Panc1 (cell line): ENCODE measurements at regions not wholly inside any gene's neighbourhood (a gene's known extent, or its start where the extent isn't known, plus 50 kb on each side); places are given as distances from the start of the nearest gene placed in this dataset.
"Not testable (repeated sequence)": the region's sequence is repeated elsewhere in the genome, so short reads cannot be mapped to it uniquely, and the experiment has no call there.

ENCODE experiments used
- ATAC-seq: fragments of 200-7000 bp; cut with Tn5 transposase; 2 replicates; pipeline ENCODE4 v1.9.1; 2020; ENCODE audit warnings: mild to moderate bottlenecking, moderate library complexity
- BruUV-seq: library from RNA; stranded (reverse); fragments of 400-500 nt; replicated peaks from 2 replicates; lab custom pipeline; 2021; lab: Mats Ljungman, UMichigan
- CTCF ChIA-PET: fragments of 300-600 bp; sonication (Branson Sonifier 250); formaldehyde crosslinking; loops from one replicate; lab custom pipeline; 2022; ENCODE audit warnings: antibody characterized with exemption; lab: Charles Lee
- POLR2A ChIA-PET: fragments of 300-600 bp; sonication (Branson Sonifier 250); formaldehyde crosslinking; loops from one replicate; lab custom pipeline; 2022; ENCODE audit warnings: antibody characterized with exemption; lab: Charles Lee
- DNase-seq: peaks from one replicate; pipeline ENCODE4 v3.0.0-alpha.2; 2010; ENCODE audit warnings: low read depth, low spot score
- H3K27ac ChIP-seq: 2 replicates; pipeline ENCODE4 v1.5.1; 2011; ENCODE audit warnings: mild to moderate bottlenecking, low read length, inconsistent platforms
- H3K27me3 ChIP-seq: fragments of 200-500 bp; sonication (Bioruptor generic); 2 replicates; pipeline ENCODE4 v1.6.0; 2014; ENCODE audit warnings: low read length, inconsistent platforms; ENCODE audit not compliant: control insufficient read depth, insufficient read depth
- H3K36me3 ChIP-seq: fragments of 200-500 bp; sonication (Bioruptor generic); 2 replicates; pipeline ENCODE4 v1.5.1; 2014; ENCODE audit warnings: inconsistent platforms, mild to moderate bottlenecking, low read length, moderate library complexity; ENCODE audit not compliant: control insufficient read depth, insufficient read depth
- H3K4me1 ChIP-seq: 2 replicates; pipeline ENCODE4 v1.5.1; 2011; ENCODE audit warnings: inconsistent platforms, mild to moderate bottlenecking, low read length, moderate library complexity; ENCODE audit not compliant: control insufficient read depth, insufficient read depth
- H3K4me3 ChIP-seq, 2 experiments: 2 replicates each; pipeline ENCODE4 v1.5.1; 2011 to 2012; ENCODE audit warnings: low read depth in 2 of 2, low read length in 2 of 2, mild to moderate bottlenecking in 2 of 2, inconsistent platforms in 1 of 2, moderate library complexity in 1 of 2
- H3K9me3 ChIP-seq: fragments of 200-500 bp; sonication (Bioruptor generic); 2 replicates; pipeline ENCODE4 v1.5.1; 2014; ENCODE audit warnings: low read depth, mild to moderate bottlenecking, inconsistent platforms, low read length, moderate library complexity; ENCODE audit not compliant: control insufficient read depth, insufficient read depth
- CTCF ChIP-seq: fragments of 450-650 bp; IDR thresholded peaks from 2 replicates; pipeline ENCODE4 v1.5.1; 2017; ENCODE audit warnings: mild to moderate bottlenecking
- POLR2AphosphoS5 ChIP-seq: IDR thresholded peaks from 2 replicates; pipeline ENCODE4 v1.6.1; 2012; ENCODE audit warnings: mild to moderate bottlenecking, low read depth, low read length, moderate library complexity
- REST ChIP-seq, 2 experiments: IDR thresholded peaks; 2 replicates each; pipeline ENCODE4 v1.6.1; 2011 to 2012; ENCODE audit warnings: low read depth in 2 of 2, control low read depth in 1 of 2, low read length in 1 of 2, mild to moderate bottlenecking in 1 of 2, moderate library complexity in 1 of 2; ENCODE audit not compliant: insufficient read depth in 1 of 2
- SIN3A ChIP-seq: IDR thresholded peaks from 2 replicates; pipeline ENCODE4 v1.6.1; 2012; ENCODE audit warnings: low read depth, mild to moderate bottlenecking, low read length, moderate library complexity, borderline replicate concordance; ENCODE audit not compliant: insufficient read depth
- TCF7L2 ChIP-seq: IDR thresholded peaks from 2 replicates; pipeline ENCODE4 v1.6.1; 2011; ENCODE audit warnings: mild to moderate bottlenecking, low read depth, low read length, inconsistent platforms
- in situ Hi-C: cut with HindIII; loops from 2 replicates; pipeline ENCODE4 v1.10.0; 2016; ENCODE audit warnings: low sequenced_read_pairs, low pct_unique_long_range_greater_than_20kb
- intact Hi-C: fragments of 100-400 bp; cut with micrococcal nuclease; formaldehyde crosslinking; loops from one replicate; pipeline ENCODE4 v1.10.0; 2022; ENCODE audit not compliant: unreplicated experiment

- no peak overlapping the region for H3K4me3 ChIP-seq
- ChIA-PET CTCF (no interaction called here), POLR2A (no interaction called here)
- in situ Hi-C loops (no loop called here), intact Hi-C loops (no loop called here)
- no peak for TF ChIP-seq POLR2AphosphoS5
- TF ChIP-seq CTCF, result no peak
- TF ChIP-seq REST (IDR thresholded peaks at IDR 0.05; ENCODE audit: insufficient read depth in 1 of 2, low read depth in 2 of 2, low read length in 1 of 2), result no peak
- no peak for TF ChIP-seq TCF7L2
- no peak for TF ChIP-seq SIN3A
- H3K27ac ChIP-seq, result no peak overlapping the region
- no peaks in the 10 kb centered on the region for H3K36me3 ChIP-seq
- ATAC-seq, result no peak
- no peak for DNase-seq
- no peaks in the 10 kb centered on the region for H3K4me1 ChIP-seq
- H3K9me3 ChIP-seq, result no peaks in the 10 kb centered on the region
- H3K27me3 ChIP-seq, result no peaks in the 10 kb centered on the region
- BruUV-seq, result no TSS peak
Measured at GRCh38 chr3:177795216-177795615, 597.9 kb upstream of the TBL1XR1 start.

GRCh38 chr3:177795859-177796258 lies 598.6 kb upstream of the TBL1XR1 start:
- ATAC-seq (no peak), DNase-seq (no peak)
- no peak for TF ChIP-seq TCF7L2
- TF ChIP-seq POLR2AphosphoS5, result no peak
- no peak for TF ChIP-seq CTCF
- TF ChIP-seq SIN3A, result no peak
- no peak for TF ChIP-seq REST (IDR thresholded peaks at IDR 0.05; ENCODE audit: insufficient read depth in 1 of 2, low read depth in 2 of 2, low read length in 1 of 2)
- ChIA-PET POLR2A (no interaction called here), CTCF (no interaction called here)
- in situ Hi-C loops, result no loop called here
- Histone ChIP-seq H3K4me3 (no peak overlapping the region), H3K4me1 (no peaks in the 10 kb centered on the region), H3K27me3 (no peaks in the 10 kb centered on the region), H3K9me3 (no peaks in the 10 kb centered on the region), H3K27ac (no peak overlapping the region; the same call in 1 of the 2 replicates), H3K36me3 (no peaks in the 10 kb centered on the region)
- no TSS peak for BruUV-seq
- intact Hi-C loops, result no loop called here

- H3K4me1 ChIP-seq, POLR2A ChIA-PET, in situ Hi-C loops, H3K27me3 ChIP-seq, H3K27ac ChIP-seq, CTCF ChIA-PET, H3K9me3 ChIP-seq, H3K4me3 ChIP-seq, intact Hi-C loops, BruUV-seq, ATAC-seq, DNase-seq, H3K36me3 ChIP-seq: not testable (repeated sequence)
Measured at GRCh38 chr3:177800147-177800546, 602.9 kb upstream of the TBL1XR1 start.
